GM21526 (cell line): ENCODE measurements at regions not wholly inside any gene's neighbourhood (a gene's known extent, or its start where the extent isn't known, plus 50 kb on each side); places are given as distances from the start of the nearest gene placed in this dataset.

Experiments used
- ATAC-seq: cut with Tn5 transposase; IDR thresholded peaks from one replicate; pipeline ENCODE4 v1.9.1; 2021; ENCODE audit warnings: moderate library complexity; ENCODE audit not compliant: unreplicated experiment, low FRiP score

DNA sequence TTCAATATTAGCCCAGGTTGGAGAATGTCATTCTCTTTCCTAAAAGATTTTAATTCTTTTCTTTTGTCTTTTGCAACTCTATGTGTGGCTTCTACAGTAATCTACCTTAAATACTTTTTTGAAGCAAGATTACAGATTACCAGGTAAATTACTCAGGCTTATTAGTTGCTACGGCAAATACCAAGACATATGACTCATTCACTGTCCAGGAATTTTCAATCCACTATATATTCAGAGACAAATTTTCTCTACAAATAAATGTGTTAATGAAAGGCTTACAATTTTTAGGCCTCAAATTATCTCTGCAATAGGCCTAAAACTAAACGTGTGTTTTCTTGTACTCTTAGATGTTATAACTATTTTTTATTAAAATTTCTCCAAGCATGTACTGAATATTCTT, 631.3 kb downstream of the DIAPH3 start:
- no peak for ATAC-seq

- no peak for ATAC-seq
Observed at GRCh38 chr13:59533561-59534555, 629.9 kb downstream of the DIAPH3 start.

DNA sequence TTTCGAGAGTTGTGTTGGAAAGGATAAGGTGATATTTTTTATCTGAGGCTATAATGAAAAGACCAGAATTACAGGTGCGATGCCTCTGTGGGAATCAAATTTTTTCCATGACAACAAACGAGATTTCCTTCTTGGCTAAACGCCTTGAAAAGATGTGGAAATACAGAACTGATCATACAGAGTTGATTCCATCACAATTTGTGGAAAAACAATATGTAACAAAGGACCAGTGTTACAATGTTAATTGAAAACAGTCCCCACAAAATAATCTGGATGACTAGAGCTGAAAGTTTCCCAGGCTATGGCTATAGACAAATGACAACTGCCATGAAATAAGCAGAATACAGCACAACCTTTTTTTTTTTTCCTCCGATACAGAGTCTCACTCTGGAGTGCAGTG, 628.9 kb downstream of the DIAPH3 start:
- ATAC-seq, result no peak

DNA sequence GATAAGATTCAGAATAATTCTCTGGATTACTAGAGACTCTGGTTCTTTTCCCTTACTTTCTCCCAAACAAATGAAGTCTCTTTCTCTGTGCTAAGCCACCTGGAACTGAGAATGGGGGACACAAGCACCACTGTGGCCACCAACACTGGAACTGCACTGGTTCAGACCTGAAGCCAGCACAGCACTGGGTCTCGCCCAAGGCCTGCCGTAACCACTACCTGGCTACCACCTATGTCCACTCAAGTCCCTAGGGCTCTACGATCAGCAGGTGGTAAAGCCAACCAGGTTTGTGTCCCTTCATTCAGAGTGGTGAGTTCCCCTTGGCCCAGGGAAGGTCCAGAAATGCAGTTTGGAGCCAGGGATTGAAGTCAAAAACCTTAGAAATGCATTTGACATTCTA, 626.2 kb downstream of the DIAPH3 start:
- ATAC-seq, result no peak

DNA sequence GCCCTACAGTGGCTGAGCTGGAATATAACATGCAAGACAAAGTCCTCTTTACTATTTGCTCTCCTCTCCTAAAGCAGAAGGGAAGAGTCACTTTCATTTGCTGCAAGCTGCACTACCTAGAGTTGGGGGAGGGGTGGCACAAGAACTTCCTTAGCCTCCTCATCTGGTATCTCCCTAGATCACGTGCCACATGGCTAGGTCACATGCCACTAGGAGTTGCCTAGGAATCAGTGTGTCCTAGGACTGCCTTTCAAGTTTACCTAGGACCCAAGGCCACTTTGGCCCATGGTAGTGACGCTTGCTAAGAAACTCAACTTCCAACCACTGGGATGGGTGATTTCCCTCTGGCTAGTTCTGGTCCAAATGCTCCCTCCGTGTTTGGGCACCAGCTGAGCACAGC, 625.2 kb downstream of the DIAPH3 start:
- ATAC-seq, result no peak

DNA sequence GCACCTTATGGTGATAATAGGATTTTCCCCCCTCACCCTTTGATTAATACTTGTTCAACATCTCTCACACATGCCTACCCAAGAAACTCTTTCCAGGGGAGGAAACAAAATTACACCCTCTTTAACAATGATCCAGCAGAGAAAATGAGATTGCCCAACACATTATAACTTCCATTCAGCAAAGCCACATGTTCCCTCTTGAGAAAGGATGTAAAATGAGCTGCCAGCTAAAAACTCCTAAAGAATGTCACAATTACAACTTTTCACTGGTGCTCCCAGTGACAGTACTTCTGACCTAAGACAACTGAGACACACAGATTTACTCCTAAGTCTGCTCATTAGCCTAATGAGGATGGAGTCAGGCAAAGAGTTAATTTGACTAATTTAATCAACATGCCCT, 621.4 kb downstream of the DIAPH3 start:
- no peak for ATAC-seq

DNA sequence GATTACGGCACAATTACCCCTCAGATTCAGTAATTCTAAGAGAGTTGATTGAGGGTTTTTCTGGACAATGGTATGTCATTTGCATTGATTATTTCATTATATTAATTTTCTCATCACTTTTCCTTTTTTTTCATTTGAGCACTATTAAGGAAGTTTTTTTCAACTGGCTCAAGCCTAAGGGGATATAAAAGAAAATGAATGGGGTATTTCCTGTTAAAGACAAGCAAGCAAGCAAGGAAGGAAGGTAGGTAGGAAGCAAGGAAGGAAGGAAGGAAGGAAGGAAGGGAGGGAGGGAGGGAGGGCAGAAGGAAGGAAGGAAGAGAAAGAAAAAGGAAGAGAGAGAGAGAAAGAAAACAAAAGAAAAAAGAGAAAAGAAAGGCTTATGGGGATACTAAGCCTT, 620.3 kb downstream of the DIAPH3 start:
- ATAC-seq, result no peak

DNA sequence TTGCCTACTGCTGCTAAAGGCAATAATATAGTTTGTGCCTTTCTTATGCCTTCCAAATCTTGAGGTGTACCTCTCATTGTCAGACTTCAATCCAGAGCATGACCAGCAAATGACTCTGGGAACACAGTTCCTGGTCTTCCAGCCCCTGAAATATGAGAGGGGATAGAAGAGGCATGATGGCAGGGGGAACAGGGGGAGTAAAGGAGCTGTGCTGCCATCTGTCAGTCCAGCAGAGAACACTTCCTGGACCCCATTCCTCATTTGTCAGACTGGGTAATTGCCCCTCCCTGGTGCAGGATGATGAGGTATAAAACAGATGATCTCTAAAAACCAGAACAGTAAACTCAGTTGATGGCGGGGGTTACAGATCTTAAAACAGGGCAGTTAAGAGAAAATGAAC, 618.7 kb downstream of the DIAPH3 start:
- ATAC-seq, result no peak

DNA sequence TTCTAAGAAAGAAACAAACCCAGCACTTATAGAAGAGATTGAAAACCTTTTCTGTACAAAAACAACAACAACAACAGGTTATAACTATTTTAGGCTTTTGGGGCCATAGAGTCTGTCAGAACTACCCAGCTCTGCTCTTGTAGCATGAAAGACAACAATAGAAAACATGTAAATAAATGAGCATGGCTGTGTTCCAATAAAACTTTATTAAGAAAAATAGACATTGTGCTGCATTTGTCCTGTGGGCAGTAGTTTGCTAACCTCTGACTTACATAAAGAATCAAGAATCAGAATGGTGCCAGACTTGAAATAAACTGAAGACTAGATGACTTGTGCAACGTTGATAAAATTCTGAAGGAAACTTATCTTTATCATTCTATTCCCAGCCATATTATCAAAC, 617.5 kb downstream of the DIAPH3 start:
- ATAC-seq, result no peak

DNA sequence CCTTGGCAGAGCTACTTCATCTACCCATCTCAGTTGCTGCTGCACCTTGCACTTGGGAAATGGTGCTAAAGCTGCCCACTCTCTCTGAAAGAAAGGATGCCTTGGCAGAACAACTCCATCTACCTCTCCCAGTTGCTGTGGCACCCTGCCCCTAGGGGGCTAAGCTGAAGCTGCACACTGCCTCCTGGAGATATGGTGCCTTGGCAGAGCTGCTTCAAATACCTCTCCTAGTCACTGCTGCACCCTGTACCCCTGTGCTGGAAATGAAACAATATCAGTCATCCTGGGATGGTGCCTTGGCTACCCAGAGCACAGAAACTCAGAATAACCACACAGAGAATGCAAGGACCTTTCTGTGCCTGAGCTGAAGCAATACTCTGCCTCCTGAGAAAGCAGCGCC, 615.8 kb downstream of the DIAPH3 start:
- no peak for ATAC-seq

GRCh38 chr13:59562924-59563323, 600.8 kb downstream of the DIAPH3 start:
- no peak for ATAC-seq

DNA sequence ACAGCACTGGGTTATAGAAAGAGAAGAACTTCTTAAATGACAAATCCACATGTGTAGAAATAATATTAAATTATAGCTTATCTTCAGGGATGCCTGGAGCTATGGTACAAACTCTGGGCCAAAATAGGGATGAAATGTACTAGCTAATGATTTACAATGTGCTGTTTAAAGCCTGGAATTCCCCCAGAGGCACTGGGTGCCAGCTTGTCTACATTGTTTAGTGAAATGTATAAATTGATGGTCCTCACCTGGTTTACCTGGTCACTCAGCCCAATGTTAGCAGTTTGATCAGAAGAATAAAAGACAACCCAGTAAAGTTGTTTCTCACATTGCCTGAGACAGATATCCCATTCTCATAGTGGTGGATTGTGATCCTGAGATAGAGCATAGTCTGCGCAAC, 597.2 kb downstream of the DIAPH3 start:
- no peak for ATAC-seq

GRCh38 chr13:59568306-59568705, 595.4 kb downstream of the DIAPH3 start:
- no peak for ATAC-seq

DNA sequence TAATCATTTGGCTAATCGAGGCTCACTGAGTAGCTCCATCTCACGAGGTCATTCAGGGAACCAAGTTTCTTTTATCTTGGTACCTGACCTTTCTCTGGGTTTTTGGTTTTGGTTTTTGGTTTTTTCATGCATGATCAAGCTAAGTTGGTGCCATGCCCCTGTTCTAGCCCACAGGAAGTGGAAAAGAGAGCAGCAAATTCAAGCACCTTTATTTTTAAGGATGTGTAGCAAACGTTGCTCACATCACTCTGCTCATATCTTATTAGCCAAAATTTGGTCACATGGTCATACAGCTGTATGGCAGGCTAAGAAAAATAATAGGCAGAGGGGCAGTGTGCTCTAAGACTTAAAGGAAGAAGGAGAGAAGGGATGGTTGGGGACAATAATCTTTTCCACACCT, 593.5 kb downstream of the DIAPH3 start:
- ATAC-seq, result no peak

- no peak for ATAC-seq
Observed at GRCh38 chr13:59584101-59584500, 579.6 kb downstream of the DIAPH3 start.

- no peak for ATAC-seq
Observed at GRCh38 chr13:59584761-59585670, 578.7 kb downstream of the DIAPH3 start.

DNA sequence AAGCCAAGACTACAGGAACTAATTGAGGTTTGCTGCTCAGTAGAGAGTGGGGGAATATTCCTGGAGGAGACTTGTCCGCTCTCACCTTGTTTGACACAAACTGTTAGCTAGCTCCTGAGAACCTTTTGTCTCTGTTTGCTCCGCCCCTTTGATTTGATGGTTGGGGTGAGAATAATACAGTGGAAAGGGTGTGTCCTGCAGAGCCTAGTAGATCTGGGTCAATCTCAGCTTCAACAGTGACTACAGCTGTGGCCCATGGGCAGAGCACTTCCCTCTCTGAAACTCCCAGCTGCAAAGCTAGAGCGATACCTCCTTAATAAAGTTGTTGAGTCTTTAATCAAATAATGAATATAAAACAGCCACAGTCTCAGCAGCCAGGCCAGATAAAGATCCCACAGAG, 576.7 kb downstream of the DIAPH3 start:
- ATAC-seq, result no peak

GRCh38 chr13:59587971-59588716, 575.6 kb downstream of the DIAPH3 start:
- ATAC-seq, result no peak

DNA sequence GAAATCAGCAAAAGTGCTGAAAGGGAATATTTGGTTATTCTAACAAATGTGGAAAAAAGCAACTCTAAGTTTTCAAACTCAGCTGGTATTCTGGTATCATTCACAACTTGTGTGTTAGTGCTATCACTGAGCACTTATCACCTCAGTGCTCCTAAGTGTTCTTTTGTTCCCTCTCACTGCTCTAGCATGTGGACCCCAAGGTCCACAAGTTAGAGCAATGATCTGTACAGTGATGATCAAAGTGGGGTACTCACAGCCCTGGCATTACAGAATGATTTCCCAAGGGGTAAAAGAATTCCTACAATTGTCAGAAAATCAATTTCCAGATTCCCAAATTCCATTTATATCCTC, 575.0 kb downstream of the DIAPH3 start:
- no peak for ATAC-seq

DNA sequence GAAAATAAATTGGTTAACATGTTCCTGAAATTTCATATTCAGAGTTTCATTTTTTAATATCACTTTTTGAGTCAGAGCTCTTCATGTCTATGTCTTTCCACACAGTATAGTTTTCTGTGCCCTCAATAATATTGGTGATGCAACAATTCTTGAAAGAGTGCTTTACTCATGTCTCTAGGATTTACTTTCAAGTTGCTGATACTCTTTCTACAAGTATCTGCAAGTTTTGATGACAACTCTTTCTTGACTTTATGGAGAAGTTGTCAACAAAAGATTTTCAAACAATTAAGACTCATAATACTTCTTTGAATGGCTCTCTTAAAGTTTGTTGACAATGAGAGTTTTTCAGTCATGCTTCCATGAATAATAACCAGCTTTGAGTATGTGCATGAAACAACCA, 561.7 kb downstream of the DIAPH3 start:
- ATAC-seq, result no peak

DNA sequence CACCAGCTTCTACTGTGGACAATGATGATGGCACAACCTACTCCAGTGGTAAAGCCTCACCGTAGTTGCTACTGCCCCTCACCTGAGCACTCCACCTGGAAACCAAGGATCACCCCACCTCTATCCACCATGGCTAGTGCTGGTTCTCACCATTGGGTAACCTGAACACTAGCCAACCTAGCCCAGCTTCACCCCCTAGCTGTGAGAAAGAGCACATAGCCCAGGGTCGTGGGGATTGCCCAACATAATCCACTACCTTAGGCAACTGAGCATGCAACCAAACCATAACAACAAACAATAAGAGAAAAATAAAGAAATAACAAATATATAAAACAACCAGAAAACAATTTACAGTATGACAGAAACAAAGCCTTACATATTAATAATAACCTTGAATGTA, 560.1 kb downstream of the DIAPH3 start:
- no peak for ATAC-seq
